Gastroesophageal sphincter (tissue), 3 donors: ENCODE measurements at regions not wholly inside any gene's neighbourhood (a gene's known extent, or its start where the extent isn't known, plus 50 kb on each side); places are given as distances from the start of the nearest gene placed in this dataset.
"Not testable (repeated sequence)": the region's sequence is repeated elsewhere in the genome, so short reads cannot be mapped to it uniquely, and the experiment has no call there.

Experiments
- EP300 ChIP-seq: sonication (generic); formaldehyde crosslinking; IDR thresholded peaks from one replicate; pipeline ENCODE4 v1.6.1; 2017; ENCODE audit warnings: antibody characterized with exemption, mild to moderate bottlenecking
- POLR2A ChIP-seq, 2 donors: fragments of 450-650 bp; IDR thresholded peaks; one replicate each; pipeline ENCODE4 v1.6.1; 2017; ENCODE audit warnings: antibody characterized with exemption in 2 of 2, mild to moderate bottlenecking in 2 of 2, moderate library complexity in 1 of 2
- POLR2AphosphoS5 ChIP-seq: sonication (generic); formaldehyde crosslinking; IDR thresholded peaks from one replicate; pipeline ENCODE4 v1.6.1; 2017; ENCODE audit warnings: antibody characterized with exemption
- TF ChIP-seq, protein P1 (sequence below), 4 experiments: fragments of 200-600 bp in 2 of 4; fragments of 450-650 bp in 2 of 4; sonication (generic) in 1 of 4; IDR thresholded peaks; one replicate each; pipeline ENCODE4 v1.5.1; 2017 to 2019; ENCODE audit warnings: antibody characterized with exemption in 4 of 4, mild to moderate bottlenecking in 2 of 4, moderate library complexity in 2 of 4

DNA sequence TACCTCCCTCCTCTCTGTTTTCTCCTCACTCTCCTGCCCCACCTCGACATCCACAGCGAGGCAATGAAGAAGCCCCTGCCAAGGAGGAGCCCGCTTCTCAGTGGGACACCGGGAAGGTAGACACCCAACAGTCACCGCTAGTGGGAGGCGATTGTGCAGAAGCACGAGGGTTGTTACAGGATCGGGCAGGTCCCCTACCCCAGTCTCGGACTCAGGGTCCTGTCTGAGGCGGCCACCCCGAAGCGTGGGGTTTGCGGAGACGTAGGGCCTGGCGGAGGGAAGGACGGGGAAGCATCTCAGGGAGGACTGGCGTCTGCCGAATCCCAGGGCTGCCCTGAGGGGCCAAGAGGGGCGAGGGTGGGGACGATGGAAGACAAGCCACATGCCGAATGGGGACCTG lies 96.9 kb upstream of the SAMD11 start:
- TF ChIP-seq, protein P1, sequence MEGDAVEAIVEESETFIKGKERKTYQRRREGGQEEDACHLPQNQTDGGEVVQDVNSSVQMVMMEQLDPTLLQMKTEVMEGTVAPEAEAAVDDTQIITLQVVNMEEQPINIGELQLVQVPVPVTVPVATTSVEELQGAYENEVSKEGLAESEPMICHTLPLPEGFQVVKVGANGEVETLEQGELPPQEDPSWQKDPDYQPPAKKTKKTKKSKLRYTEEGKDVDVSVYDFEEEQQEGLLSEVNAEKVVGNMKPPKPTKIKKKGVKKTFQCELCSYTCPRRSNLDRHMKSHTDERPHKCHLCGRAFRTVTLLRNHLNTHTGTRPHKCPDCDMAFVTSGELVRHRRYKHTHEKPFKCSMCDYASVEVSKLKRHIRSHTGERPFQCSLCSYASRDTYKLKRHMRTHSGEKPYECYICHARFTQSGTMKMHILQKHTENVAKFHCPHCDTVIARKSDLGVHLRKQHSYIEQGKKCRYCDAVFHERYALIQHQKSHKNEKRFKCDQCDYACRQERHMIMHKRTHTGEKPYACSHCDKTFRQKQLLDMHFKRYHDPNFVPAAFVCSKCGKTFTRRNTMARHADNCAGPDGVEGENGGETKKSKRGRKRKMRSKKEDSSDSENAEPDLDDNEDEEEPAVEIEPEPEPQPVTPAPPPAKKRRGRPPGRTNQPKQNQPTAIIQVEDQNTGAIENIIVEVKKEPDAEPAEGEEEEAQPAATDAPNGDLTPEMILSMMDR (IDR thresholded peaks at IDR 0.05), result not testable (repeated sequence)
- TF ChIP-seq POLR2A (IDR thresholded peaks at IDR 0.05); EP300; POLR2AphosphoS5: not testable (repeated sequence)
